Dermis microvascular lymphatic vessel endothelial cell (primary cell): ENCODE measurements at regions not wholly inside any gene's neighbourhood (a gene's known extent, or its start where the extent isn't known, plus 50 kb on each side); places are given as distances from the start of the nearest gene placed in this dataset.

ENCODE experiments used
- DNase-seq, 2 donors: peaks; one replicate each; pipeline versions ENCODE4 v3.0.0 to v3.0.0-alpha.2; 2010; ENCODE audit warnings: low read depth in 2 of 2

DNA sequence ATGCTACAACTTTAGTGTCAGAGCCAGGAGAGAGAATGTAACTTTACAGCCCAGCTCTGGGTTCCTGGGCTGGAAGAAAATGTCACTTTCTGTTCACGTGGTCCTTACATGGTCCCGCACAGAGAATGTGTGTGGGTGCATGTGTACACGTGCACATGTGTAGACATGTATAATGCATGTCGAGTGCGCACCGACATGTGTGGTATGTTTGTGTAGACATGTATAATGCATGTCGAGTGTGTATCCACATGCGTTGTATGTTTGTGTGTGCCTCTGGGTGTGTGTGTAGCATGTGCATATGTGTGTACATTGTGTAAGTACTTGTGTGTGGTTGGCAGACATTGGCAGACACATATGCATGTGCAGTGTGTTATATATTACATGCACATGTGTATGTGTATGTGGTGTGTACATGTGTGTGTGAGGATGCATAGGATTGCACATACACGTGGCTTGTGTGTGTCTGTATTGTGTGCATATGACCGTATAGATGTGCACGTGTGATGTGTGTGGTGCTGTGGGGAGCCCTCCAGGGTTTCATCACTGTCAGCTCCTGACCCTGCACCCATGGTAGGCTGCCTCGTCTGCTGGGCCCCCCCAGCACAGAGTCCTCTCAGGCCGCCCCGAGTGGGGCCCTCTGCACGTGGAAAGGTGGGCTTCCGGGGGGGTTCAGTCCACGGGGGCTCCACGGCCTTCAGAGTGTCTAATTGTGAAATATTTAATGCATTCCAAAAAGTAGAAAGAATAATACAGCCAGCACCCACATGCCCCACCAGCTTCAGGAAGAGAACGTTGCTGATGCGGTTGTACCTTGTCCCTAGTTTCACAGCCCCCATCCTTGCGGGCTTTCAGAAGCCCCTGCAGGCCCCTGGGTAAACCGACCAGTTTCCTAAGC is 214.2 kb upstream of the GSE1 start:
- DNase-seq, result no peak

DNA sequence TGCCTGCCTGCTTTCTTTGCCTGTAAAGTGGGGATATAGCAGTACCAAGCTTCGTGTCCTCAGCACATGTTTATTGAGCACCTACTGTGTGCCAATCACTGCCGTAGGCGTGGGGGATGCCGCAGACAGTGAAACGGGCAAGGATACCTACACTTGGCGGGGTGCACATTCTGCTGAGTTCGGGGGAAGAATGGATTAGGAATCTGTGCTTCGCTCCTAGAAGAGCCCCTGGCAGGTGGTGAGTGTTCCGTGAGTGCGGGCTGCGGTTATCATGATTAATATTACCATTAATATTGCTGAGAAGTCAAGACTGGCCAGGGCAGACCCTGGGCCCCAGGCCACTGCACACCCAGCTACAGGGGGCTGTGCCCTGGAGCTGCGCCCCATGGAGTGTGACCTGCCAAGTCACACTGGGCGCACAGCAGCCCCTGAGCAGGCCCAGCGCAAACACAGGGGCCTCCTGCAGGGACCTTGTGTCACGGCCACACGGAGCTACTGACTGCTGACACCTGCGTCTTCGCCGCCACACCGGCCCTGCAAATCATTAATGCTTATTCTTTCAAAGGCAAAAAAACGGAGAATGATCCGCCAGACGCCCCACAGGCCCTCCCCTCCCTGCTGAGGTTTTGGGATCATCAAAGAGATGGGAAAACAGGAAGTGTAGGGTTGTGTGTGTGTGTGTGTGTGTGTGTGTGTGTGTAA is 213.4 kb upstream of the GSE1 start:
- no peak for DNase-seq

DNA sequence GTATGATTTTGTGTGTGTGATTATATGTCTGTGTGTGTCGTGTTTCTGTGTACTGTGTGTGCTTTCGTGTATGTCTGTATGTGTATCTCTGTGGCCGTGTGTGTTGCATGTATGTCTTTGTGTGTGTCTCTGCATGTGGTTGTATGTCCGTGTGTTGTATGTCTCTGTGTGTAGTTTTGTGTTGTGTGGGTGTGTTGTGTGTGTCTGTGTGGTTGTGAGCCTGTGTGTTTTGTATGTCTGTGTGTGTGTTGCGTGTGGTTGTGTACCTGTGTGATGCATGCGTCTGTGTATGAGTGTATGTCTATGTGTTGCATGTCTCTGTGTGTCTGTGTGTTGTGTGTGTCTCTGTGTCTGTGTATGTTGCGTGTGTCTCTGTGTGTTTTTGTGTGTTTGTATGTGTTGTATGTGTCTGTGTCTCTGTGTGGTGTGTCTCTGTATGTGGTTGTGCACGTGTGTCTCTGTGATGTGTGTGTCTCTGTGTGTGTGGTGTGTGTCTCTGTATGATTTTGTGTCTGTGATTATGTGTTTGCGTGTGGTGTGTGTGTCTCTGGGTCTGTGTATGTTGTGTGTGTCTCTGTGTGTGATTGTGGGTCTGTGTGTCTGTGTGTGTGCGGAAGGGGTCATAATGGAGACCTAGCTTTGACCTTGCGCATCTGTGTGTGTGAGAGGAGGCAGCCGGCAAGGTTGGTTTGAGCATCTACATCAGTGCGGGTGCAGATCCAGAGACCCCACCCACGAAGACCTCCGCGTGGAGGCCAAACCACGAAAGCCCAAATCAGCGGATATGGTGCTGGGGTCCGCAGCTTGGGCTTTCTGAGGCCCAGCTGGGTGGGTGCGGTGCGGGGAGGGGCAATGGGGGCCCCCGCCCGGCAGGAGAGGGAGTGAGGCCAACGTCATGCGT is 212.6 kb upstream of the GSE1 start:
- no peak for DNase-seq

DNA sequence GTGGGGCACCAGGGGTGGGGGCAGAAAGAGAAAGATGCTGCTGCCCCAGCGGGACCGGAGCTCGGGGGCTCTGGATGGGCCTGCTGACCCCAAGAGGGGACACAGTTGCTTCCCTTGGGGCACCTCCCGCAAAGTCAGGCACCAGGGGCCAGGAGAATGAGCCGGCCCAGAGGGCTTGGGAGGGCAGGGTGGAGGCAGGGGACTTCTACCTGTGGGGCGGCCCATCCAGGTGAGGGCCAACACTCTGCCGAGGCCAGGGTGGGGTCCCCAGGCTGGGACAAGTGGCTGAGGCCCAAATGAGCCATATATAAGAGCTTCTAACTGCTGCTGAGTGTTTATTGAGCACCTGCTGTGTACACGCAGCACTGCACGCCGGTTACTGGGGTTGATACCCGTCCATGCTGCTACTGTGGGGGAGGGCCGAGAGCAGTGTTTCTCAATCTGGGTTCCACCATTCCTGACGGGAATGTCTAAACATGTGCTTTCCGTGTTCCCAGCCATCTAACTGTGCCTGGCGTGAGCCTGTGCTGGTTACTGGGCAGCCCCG is 211.7 kb upstream of the GSE1 start:
- no peak for DNase-seq

DNA sequence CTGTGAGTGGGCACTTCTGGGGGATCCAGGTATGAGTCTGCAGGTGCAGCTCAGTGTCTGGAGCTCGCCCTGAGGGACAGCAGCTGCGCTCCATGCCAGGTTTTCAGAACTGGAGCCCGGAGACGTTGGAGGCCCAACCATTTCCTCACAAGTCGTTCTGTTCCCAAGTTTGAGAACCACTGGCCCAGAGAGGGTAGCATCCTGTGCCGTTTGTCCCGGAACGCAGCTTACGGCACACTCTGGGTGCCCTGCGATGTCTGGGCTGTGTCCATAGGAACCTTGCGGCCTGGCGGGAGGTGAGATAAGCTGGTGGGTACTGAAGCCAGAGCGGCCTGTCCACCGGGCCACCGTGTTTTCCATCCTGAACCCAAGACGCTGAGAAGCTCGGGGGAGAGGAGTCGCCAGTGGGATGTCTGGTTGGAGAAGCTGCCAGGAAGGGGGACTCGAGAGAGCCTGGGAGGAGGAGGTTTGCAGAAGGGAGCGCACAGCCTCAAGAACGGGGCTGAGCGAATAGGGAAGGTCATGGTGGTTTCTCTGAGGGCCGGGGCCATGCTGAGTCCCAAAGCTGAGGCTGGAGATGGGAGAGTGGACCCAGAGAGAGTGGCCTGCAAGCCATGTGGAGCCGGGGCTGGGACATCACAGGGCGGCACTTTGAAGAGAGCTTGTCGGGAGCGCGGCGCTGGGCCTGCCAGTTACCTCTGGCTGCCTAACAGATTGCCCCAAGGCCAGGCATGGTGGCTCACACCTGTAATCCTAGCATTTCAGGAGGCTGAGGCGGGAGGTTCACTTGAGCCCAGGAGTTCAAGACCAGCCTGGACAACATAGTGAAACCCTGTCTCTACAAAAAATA is 211.0 kb upstream of the GSE1 start:
- DNase-seq, result no peak

DNA sequence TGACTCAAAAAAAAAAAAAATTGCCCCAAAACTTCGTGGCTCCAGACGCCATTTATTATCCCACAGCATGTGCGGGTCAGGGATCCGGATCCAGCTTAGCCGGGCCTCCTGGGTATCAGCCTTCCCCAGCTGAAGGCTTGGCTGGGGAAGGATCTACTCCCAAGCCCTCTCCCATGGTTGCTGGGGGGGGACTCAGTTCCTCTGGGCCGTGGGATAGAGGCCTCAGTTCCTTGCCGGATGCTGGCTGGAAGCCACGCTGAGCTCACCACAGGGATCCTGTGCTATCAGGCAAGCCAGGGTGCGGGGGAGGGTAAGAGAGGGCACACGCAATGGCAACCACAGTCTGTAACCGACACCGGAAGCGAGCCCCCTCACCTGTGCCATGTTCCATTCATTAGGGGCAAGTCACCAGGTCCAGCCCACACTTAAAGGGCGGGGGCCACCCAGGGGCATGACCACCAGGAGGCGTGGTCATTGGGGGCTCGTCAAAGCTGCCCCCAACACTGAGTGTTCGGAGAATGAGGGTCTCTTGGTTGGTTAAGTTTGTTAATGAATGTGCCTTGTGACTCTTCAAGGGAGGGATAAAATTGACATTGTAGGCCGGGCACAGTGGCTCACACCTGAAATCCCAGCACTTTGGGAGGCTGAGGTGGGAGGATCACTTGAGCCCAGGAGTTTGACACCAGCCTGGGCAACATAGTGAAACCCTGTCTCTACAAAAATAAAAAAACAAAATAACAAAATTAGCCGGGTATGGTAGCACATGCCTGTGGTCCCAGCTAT is 210.0 kb upstream of the GSE1 start:
- peak in 1 of 2 donors; percentile 83 for DNase-seq

DNA sequence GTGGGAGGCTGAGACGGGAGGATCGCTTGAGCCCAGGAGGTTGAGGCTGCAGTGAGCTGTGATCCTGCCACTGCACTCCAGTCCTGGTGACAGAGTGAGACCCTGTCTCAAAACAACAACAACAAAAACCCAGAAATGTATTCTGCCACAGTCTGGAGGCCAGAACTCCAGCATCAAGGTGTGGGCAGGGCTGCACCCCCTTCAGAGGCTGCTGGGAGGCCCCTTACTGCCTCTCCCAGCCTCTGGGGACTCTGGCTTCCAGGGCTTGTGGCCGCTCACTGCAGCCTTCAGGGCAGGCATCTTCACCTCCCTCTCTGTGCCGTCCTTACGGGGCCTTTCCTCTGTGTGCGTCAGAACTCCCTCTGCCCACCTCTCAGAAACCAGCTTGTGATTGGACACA is 209.4 kb upstream of the GSE1 start:
- no peak for DNase-seq

DNA sequence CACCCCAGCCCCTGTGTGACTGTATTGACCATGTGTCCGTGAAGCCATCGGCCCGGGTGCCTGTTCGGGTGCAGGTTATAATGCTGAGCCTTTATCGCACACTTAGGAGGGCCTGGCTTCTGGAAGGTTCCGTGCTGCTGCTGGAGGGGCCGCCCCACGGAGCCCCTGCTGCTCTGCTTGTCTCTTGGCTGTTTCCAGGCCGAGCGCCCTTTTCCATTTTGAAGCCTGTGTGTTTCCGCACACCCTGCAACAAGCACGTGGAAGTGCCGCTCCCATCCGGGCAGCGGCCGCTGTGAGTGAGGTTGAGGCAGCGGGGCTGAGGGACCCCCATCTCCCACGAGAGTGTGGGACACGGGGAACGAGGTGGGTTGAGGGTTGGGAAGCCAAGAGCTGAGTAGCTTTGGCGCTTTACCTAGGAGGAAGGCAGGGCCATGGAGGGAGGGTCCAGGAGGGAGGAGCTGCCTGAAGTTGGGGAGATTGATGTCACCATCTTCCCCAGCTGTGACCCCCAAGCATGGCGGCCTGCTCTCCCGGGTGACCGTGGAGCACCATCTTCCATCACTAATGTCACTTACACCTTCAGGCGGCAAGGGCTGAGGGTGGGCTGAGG is 200.1 kb upstream of the GSE1 start:
- no peak for DNase-seq

DNA sequence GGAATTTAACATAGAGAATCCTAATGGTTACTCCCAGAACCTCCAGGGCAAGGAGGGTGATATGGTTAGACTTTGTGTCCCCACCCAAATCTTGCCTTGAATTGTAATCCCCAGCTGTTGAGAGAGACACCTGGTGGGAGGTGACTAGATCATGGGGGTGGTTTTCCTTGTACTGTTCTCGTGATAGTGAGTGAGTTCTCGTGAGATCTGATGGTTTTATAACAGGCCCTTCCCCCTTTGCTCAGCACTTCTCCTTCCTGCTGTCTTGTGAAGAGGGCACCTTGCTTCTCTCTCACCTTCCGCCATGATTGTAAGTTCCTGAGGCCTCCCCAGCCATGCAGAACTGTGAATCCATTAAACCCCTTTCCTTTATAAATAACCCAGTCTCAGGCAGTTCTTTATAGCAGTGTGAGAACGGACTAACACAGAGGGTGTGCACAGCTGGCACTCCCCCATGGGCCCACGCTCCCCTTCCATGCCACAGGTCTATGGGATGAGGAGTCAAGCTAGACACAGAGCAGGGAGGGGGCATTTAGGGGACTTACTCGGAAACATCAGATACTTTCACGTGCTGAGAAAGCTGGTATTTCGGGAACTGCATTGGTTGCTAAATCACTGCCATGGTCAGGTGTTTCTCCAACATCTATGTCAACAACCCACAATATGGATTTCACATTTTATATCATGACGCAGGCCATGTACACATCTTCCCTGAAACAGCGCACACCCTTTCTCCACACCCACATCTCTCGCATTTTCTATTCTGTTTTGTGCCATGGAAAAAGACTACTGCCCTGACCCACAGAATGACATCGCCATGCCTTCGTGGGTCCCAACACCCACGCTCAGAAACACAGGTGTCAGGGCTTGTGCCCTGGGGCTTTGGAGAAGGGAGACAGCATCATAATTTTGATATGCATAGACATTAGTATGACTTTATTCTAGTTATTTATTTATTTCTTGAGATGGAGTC is 199.1 kb upstream of the GSE1 start:
- no peak for DNase-seq

DNA sequence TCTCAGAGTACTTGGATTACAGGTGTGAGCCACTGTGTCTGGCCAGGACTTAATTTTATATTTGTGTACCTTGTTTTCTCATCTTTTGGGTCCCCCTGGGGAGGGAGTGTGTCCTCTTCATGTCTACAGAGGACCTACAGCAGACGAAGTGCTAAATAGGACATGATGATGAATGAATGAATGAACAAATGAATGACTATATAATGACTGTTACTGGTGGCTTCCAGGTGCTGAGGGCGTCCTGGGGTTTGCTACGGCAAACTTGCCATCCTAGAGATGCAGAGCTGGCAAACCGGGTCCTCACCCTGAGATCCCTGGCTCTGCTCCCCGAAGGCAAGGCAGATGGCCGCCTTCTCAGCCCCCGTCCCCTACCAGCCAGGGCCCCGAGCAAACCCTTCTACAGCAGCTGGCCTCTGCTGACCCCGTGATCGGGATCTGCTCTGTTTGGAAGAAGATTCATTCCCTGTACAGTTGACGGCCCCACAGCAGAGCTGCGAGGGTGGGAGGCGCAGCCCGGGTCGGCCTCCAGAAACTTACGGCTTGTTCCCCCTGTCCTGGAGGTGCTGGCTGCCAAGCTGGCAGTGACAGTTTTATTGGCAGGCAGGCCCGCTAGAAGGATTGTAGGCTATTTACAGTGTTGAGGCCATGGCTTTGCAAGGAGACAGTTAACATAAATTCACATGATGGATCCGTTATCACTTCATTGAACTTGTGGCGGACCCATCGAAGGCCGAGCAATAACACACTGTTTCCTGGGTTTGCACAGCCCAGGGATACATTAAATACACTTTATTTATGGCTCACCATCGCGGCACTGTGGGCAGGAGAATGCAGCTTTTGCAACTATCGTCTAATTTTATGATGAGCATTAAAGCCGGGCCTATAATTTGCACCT is 197.7 kb upstream of the GSE1 start:
- no peak for DNase-seq

- DNase-seq, result peak in 1 of 2 donors; percentile 21
Observed at GRCh38 chr16:85416228-85417109, 196.7 kb upstream of the GSE1 start.

DNA sequence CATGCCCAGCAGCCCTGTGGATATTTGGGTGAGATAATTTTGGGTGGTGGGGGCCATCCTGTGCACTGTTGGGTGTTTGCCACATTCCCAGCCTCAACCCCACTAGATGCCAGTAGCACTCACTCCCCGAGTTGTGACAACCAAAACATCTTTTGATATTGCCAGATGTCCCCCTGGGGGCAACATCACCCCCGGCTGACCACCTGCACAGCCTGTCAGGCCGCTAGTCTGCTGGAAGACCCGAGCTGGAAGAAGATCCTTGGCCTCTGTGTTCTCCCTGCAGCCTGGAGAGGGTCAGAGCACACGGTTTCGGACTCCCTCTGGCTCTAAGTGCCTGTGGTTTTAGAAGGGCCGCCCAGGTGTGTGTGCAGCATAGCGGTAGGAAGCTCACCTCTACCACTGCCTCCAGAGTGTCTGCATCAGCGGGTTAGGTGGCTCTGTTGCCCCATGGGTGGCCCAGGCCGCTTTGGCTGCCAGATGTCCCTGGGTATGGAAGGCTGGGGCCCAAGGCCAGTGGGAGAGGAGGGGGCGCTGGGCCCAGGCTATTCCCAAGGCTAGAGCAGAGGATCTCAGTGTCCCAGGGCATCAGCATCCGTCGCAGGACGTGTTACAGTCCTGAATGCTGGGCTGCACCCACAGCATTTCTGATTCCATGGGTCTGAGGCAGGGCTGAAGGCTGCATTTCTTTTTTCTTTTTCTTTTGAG is 195.8 kb upstream of the GSE1 start:
- no peak for DNase-seq

- no peak for DNase-seq
Observed at GRCh38 chr16:85418978-85419491, 194.1 kb upstream of the GSE1 start.

DNA sequence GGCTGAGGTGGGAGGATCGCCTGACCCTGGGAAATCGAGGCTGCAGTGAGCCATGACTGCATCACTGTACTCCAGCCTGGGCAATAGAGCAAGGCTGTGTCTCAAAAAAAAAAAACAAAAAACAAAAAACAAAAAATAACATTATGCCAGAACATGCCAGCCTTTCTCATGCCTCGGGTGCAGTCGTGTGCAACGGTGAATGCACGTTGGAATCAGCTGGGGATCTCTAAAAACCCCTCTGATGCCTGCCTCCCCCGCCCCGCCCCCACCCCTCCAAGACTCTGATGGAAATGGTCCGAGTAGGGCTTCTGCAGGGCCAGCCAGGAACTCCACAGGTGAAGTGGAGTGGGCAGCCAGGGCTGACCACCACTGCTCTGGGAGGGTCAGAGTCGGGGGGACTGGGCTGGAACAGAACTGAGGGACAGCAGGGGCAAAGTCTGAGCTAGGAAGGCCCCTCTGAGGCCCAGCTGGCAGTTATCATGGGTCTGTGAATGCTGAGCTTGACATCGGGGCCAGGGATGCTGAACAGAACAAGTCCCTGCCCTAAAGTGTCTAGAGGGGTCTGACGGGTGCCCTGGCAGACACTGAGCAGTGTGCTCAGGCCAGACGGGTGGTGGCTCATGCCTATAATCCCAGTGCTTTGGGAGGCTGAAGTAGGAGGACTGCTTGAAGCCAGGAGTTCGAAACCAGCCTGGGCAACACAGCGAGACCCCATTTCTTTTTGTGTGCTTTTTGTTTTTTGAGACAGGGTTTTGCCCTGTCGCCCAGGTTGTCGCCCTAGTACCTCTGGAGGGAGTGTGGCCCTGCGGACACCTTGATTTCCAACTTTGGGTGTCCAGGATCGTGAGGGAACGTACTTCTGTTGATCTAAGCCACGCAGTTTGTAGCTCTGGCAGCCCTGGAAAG is 193.4 kb upstream of the GSE1 start:
- no peak for DNase-seq
